ENCODE measurements at regions not wholly inside any gene's neighbourhood (a gene's known extent, or its start where the extent isn't known, plus 50 kb on each side); places are given as distances from the start of the nearest gene placed in this dataset.

GRCh38 chr11:131118247-131118646, 202.0 kb upstream of the SNX19 start:
- Mint-ChIP-seq H3K4me3 (no peak overlapping the region), H3K27ac (no peak overlapping the region), H3K9me3 (no peaks in the 10 kb centered on the region), H3K27me3 (no peaks in the 10 kb centered on the region), H3K36me3 (no peaks in the 10 kb centered on the region), H3K4me1 (no peaks in the 10 kb centered on the region)
- CTCF ChIA-PET = no interaction called here
- no peak for DNase-seq

- H3K9me3 Mint-ChIP-seq = no peaks in the 10 kb centered on the region
- CTCF ChIA-PET = no interaction called here
- H3K27me3 Mint-ChIP-seq = no peaks in the 10 kb centered on the region
- H3K36me3 Mint-ChIP-seq = no peaks in the 10 kb centered on the region
- no peak overlapping the region for H3K27ac Mint-ChIP-seq
- no peak for DNase-seq
- H3K4me1 Mint-ChIP-seq = no peaks in the 10 kb centered on the region
- H3K4me3 Mint-ChIP-seq = no peak overlapping the region
These were observed 205.4 kb upstream of the SNX19 start for GRCh38 chr11:131121426-131122333.

- Mint-ChIP-seq H3K27me3 (no peaks in the 10 kb centered on the region), H3K36me3 (no peaks in the 10 kb centered on the region), H3K4me1 (no peaks in the 10 kb centered on the region), H3K27ac (no peak overlapping the region), H3K9me3 (peaks cover 4% of the 10 kb centered on the region), H3K4me3 (no peak overlapping the region)
- CTCF ChIA-PET = no interaction called here
- no peak for DNase-seq
These were observed 206.2 kb upstream of the SNX19 start for GRCh38 chr11:131122448-131122847.

- Mint-ChIP-seq H3K27me3 (no peaks in the 10 kb centered on the region), H3K36me3 (no peaks in the 10 kb centered on the region), H3K9me3 (peaks cover 16% of the 10 kb centered on the region), H3K4me1 (no peaks in the 10 kb centered on the region), H3K27ac (no peak overlapping the region), H3K4me3 (no peak overlapping the region)
- DNase-seq = no peak
- CTCF ChIA-PET = no interaction called here
These were observed 213.2 kb upstream of the SNX19 start for GRCh38 chr11:131129474-131129873.

- CTCF ChIA-PET = no interaction called here
These were observed 219.3 kb upstream of the SNX19 start for GRCh38 chr11:131135611-131136010.

GRCh38 chr11:131136486-131136885, 220.2 kb upstream of the SNX19 start:
- Mint-ChIP-seq H3K36me3 (no peaks in the 10 kb centered on the region), H3K27ac (no peak overlapping the region), H3K27me3 (no peaks in the 10 kb centered on the region), H3K9me3 (no peaks in the 10 kb centered on the region), H3K4me3 (no peak overlapping the region), H3K4me1 (peaks cover 2% of the 10 kb centered on the region)
- CTCF ChIA-PET = no interaction called here
- DNase-seq = no peak

More at GRCh38 chr11:131135611-131136010, 219.3 kb upstream of the SNX19 start:
- no peaks in the 10 kb centered on the region for H3K36me3 Mint-ChIP-seq
- no peaks in the 10 kb centered on the region for H3K9me3 Mint-ChIP-seq
- no peak overlapping the region for H3K27ac Mint-ChIP-seq
- no peak for DNase-seq
- no peaks in the 10 kb centered on the region for H3K27me3 Mint-ChIP-seq
- no peak overlapping the region for H3K4me3 Mint-ChIP-seq
- peaks cover 2% of the 10 kb centered on the region for H3K4me1 Mint-ChIP-seq

- Mint-ChIP-seq H3K27me3 (no peaks in the 10 kb centered on the region), H3K4me1 (peaks cover 2% of the 10 kb centered on the region), H3K9me3 (no peaks in the 10 kb centered on the region), H3K4me3 (no peak overlapping the region), H3K27ac (no peak overlapping the region), H3K36me3 (no peaks in the 10 kb centered on the region)
- no peak for DNase-seq
- CTCF ChIA-PET = no interaction called here
These were observed 220.8 kb upstream of the SNX19 start for GRCh38 chr11:131137046-131137445.

GRCh38 chr11:131138731-131139130, 222.5 kb upstream of the SNX19 start:
- DNase-seq = no peak
- Mint-ChIP-seq H3K27ac (no peak overlapping the region), H3K27me3 (no peaks in the 10 kb centered on the region), H3K4me1 (peaks cover 2% of the 10 kb centered on the region), H3K36me3 (no peaks in the 10 kb centered on the region), H3K9me3 (no peaks in the 10 kb centered on the region), H3K4me3 (no peak overlapping the region)
- CTCF ChIA-PET = no interaction called here

- Mint-ChIP-seq H3K36me3 (no peaks in the 10 kb centered on the region), H3K27me3 (no peaks in the 10 kb centered on the region), H3K4me1 (no peaks in the 10 kb centered on the region), H3K4me3 (no peak overlapping the region), H3K27ac (no peak overlapping the region), H3K9me3 (no peaks in the 10 kb centered on the region)
- CTCF ChIA-PET = no interaction called here
- DNase-seq = no peak
These were observed 224.6 kb upstream of the NTM start for GRCh38 chr11:131145791-131146190.

GRCh38 chr11:131146827-131147490, 223.5 kb upstream of the NTM start:
- H3K27me3 Mint-ChIP-seq = no peaks in the 10 kb centered on the region
- DNase-seq = no peak
- CTCF ChIA-PET = no interaction called here

GRCh38 chr11:131154351-131154750, 216.1 kb upstream of the NTM start:
- CTCF ChIA-PET = no interaction called here
- no peak overlapping the region for H3K4me3 Mint-ChIP-seq
- H3K27me3 Mint-ChIP-seq = no peaks in the 10 kb centered on the region
- H3K27ac Mint-ChIP-seq = no peak overlapping the region
- H3K36me3 Mint-ChIP-seq = no peaks in the 10 kb centered on the region
- no peak for DNase-seq
- no peaks in the 10 kb centered on the region for H3K4me1 Mint-ChIP-seq
- H3K9me3 Mint-ChIP-seq = no peaks in the 10 kb centered on the region

More at GRCh38 chr11:131146827-131147490, 223.5 kb upstream of the NTM start:
- Mint-ChIP-seq H3K9me3 (no peaks in the 10 kb centered on the region), H3K27ac (no peak overlapping the region), H3K4me1 (no peaks in the 10 kb centered on the region), H3K36me3 (no peaks in the 10 kb centered on the region), H3K4me3 (no peak overlapping the region)

GRCh38 chr11:131157678-131158077, 212.7 kb upstream of the NTM start:
- no peak for DNase-seq
- Mint-ChIP-seq H3K4me3 (no peak overlapping the region), H3K9me3 (no peaks in the 10 kb centered on the region), H3K4me1 (no peaks in the 10 kb centered on the region), H3K27me3 (no peaks in the 10 kb centered on the region), H3K36me3 (no peaks in the 10 kb centered on the region), H3K27ac (no peak overlapping the region)
- CTCF ChIA-PET = no interaction called here

- Mint-ChIP-seq H3K27ac (no peak overlapping the region), H3K9me3 (no peaks in the 10 kb centered on the region), H3K27me3 (no peaks in the 10 kb centered on the region), H3K4me3 (no peak overlapping the region), H3K4me1 (no peaks in the 10 kb centered on the region), H3K36me3 (no peaks in the 10 kb centered on the region)
- DNase-seq = no peak
- CTCF ChIA-PET = no interaction called here
These were observed 209.6 kb upstream of the NTM start for GRCh38 chr11:131160846-131161245.

- Mint-ChIP-seq H3K4me3 (no peak overlapping the region), H3K27me3 (no peaks in the 10 kb centered on the region), H3K9me3 (no peaks in the 10 kb centered on the region), H3K4me1 (no peaks in the 10 kb centered on the region), H3K36me3 (no peaks in the 10 kb centered on the region), H3K27ac (no peak overlapping the region)
- CTCF ChIA-PET = no interaction called here
- no peak for DNase-seq
These were observed 206.8 kb upstream of the NTM start for GRCh38 chr11:131163613-131164012.

GRCh38 chr11:131165036-131165435, 205.4 kb upstream of the NTM start:
- no peak for DNase-seq
- Mint-ChIP-seq H3K4me3 (no peak overlapping the region), H3K36me3 (no peaks in the 10 kb centered on the region), H3K4me1 (no peaks in the 10 kb centered on the region), H3K27me3 (no peaks in the 10 kb centered on the region), H3K27ac (no peak overlapping the region), H3K9me3 (no peaks in the 10 kb centered on the region)
- CTCF ChIA-PET = no interaction called here
